GM23338 (cell line): ENCODE measurements at regions not wholly inside any gene's neighbourhood (a gene's known extent, or its start where the extent isn't known, plus 50 kb on each side); places are given as distances from the start of the nearest gene placed in this dataset.

Experiments
- ATAC-seq: fragments of 200-7000 bp; cut with Tn5 transposase; 3 replicates; pipeline ENCODE4 v1.9.1; 2020
- DNase-seq: peaks from one replicate; pipeline ENCODE4 v3.0.0-alpha.2; 2015; ENCODE audit warnings: low spot score
- H2AFZ ChIP-seq: fragments of 200-600 bp; sonication (generic); 2 replicates; pipeline ENCODE4 v1.8.0; 2016; ENCODE audit warnings: antibody characterized with exemption, mild to moderate bottlenecking, moderate library complexity
- H3F3A ChIP-seq: fragments of 200-600 bp; sonication (generic); replicated peaks from 2 replicates; pipeline ENCODE4 v1.8.0; 2017; ENCODE audit warnings: antibody characterized with exemption, mixed run types, low read depth
- H3K27ac ChIP-seq: fragments of 200-600 bp; sonication (generic); 2 replicates; pipeline ENCODE4 v1.6.1; 2016; ENCODE audit warnings: low read depth
- H3K27me3 ChIP-seq: fragments of 200-600 bp; sonication (generic); 2 replicates; pipeline ENCODE4 v1.8.0; 2016; ENCODE audit warnings: mild to moderate bottlenecking, mixed run types, moderate library complexity; ENCODE audit not compliant: insufficient read depth
- H3K36me3 ChIP-seq: fragments of 200-600 bp; sonication (generic); 2 replicates; pipeline ENCODE4 v1.8.0; 2016; ENCODE audit warnings: mild to moderate bottlenecking; ENCODE audit not compliant: insufficient read depth
- H3K4me1 ChIP-seq: fragments of 200-600 bp; sonication (generic); 2 replicates; pipeline ENCODE4 v1.8.0; 2016; ENCODE audit warnings: mild to moderate bottlenecking, moderate library complexity; ENCODE audit not compliant: insufficient read depth
- H3K4me2 ChIP-seq: fragments of 200-600 bp; sonication (generic); 2 replicates; pipeline ENCODE4 v1.7.1; 2017; ENCODE audit warnings: mixed run types
- H3K4me3 ChIP-seq: fragments of 200-600 bp; sonication (generic); 2 replicates; pipeline ENCODE4 v1.6.1; 2016; ENCODE audit warnings: mixed run types
- H3K79me2 ChIP-seq: fragments of 200-600 bp; sonication (generic); replicated peaks from 2 replicates; pipeline ENCODE4 v1.8.0; 2017; ENCODE audit warnings: mild to moderate bottlenecking; ENCODE audit not compliant: insufficient read depth
- H3K9me2 ChIP-seq: fragments of 200-600 bp; sonication (generic); 2 replicates; pipeline ENCODE4 v1.8.0; 2017; ENCODE audit not compliant: insufficient read depth
- H4K20me1 ChIP-seq: fragments of 200-600 bp; sonication (generic); replicated peaks from 2 replicates; pipeline ENCODE4 v1.8.0; 2017; ENCODE audit warnings: mild to moderate bottlenecking; ENCODE audit not compliant: insufficient read depth
- H3K27ac Mint-ChIP-seq: 2 replicates; pipeline ENCODE4 v1.8.0; 2020; ENCODE audit warnings: inconsistent platforms, mild to moderate bottlenecking, moderate library complexity, mixed read lengths
- H3K27me3 Mint-ChIP-seq: 3 replicates; pipeline ENCODE4 v1.8.0; 2022; ENCODE audit warnings: low read depth, mild to moderate bottlenecking, moderate library complexity, mixed read lengths, inconsistent platforms; ENCODE audit not compliant: insufficient read depth, poor library complexity
- H3K36me3 Mint-ChIP-seq: 3 replicates; pipeline ENCODE4 v1.8.0; 2021; ENCODE audit warnings: low read depth, mild to moderate bottlenecking, inconsistent platforms, moderate library complexity, mixed read lengths
- H3K4me1 Mint-ChIP-seq: 3 replicates; pipeline ENCODE4 v1.8.0; 2020; ENCODE audit warnings: mild to moderate bottlenecking, inconsistent platforms, mixed read lengths
- H3K4me3 Mint-ChIP-seq: 3 replicates; pipeline ENCODE4 v1.8.0; 2021; ENCODE audit warnings: moderate library complexity, mild to moderate bottlenecking, inconsistent platforms, mixed read lengths
- H3K9me3 Mint-ChIP-seq: 3 replicates; pipeline ENCODE4 v1.8.0; 2020; ENCODE audit warnings: moderate library complexity, mild to moderate bottlenecking, inconsistent platforms, mixed read lengths
- CREB1 ChIP-seq: fragments of 250-450 bp; sonication (Bioruptor Pico); IDR thresholded peaks from 2 replicates; pipeline ENCODE4 v1.5.0; 2020; ENCODE audit warnings: low read depth, mild to moderate bottlenecking, moderate library complexity
- ETS1 ChIP-seq: IDR thresholded peaks from 2 replicates; pipeline ENCODE4 v1.6.1; 2016; ENCODE audit warnings: antibody characterized with exemption
- EZH2 ChIP-seq: fragments of 200-600 bp; sonication (generic); IDR thresholded peaks from one replicate; pipeline ENCODE4 v1.8.0; 2017; ENCODE audit warnings: antibody characterized with exemption, mild to moderate bottlenecking, low read depth; ENCODE audit not compliant: unreplicated experiment
- EZH2phosphoT487 ChIP-seq: fragments of 200-600 bp; sonication (generic); IDR thresholded peaks from one replicate; pipeline ENCODE4 v1.8.1; 2018; ENCODE audit warnings: antibody characterized with exemption; ENCODE audit not compliant: unreplicated experiment
- JUNB ChIP-seq: IDR thresholded peaks from one replicate; pipeline ENCODE4 v1.6.1; 2016; ENCODE audit warnings: antibody characterized with exemption; ENCODE audit not compliant: unreplicated experiment
- NANOG ChIP-seq: IDR thresholded peaks from 2 replicates; pipeline ENCODE4 v1.6.1; 2016; ENCODE audit warnings: antibody characterized with exemption, borderline replicate concordance
- POLR2AphosphoS5 ChIP-seq: IDR thresholded peaks from 2 replicates; pipeline ENCODE4 v1.6.1; 2016; ENCODE audit warnings: antibody characterized with exemption, low read depth
- REST ChIP-seq: IDR thresholded peaks from one replicate; pipeline ENCODE4 v1.6.1; 2018; ENCODE audit warnings: antibody characterized with exemption; ENCODE audit not compliant: unreplicated experiment
- STAT1 ChIP-seq: IDR thresholded peaks from one replicate; pipeline ENCODE4 v1.6.1; 2016; ENCODE audit warnings: antibody characterized with exemption; ENCODE audit not compliant: unreplicated experiment
- ZNF114 ChIP-seq: fragments of 250-450 bp; sonication (Bioruptor Pico); IDR thresholded peaks from 2 replicates; pipeline ENCODE4 v1.5.0; 2020; ENCODE audit warnings: mild to moderate bottlenecking, moderate library complexity
- ZNF331 ChIP-seq: fragments of 250-450 bp; sonication (Bioruptor Pico); IDR thresholded peaks from 2 replicates; pipeline ENCODE4 v1.5.0; 2020; ENCODE audit warnings: low read depth, mild to moderate bottlenecking, moderate library complexity
- TF ChIP-seq, protein P1 (sequence below), 2 experiments: fragments of 200-600 bp in 1 of 2; sonication (generic) in 1 of 2; conservative IDR thresholded peaks; 2 replicates each; pipeline versions ENCODE4 v1.5.1 to v1.6.1; 2016 to 2017; ENCODE audit warnings: antibody characterized with exemption in 2 of 2, low read depth in 2 of 2, mild to moderate bottlenecking in 2 of 2, moderate library complexity in 1 of 2
- TF ChIP-seq, protein P2 (sequence below): fragments of 250-450 bp; sonication (Bioruptor Pico); IDR thresholded peaks from 2 replicates; pipeline ENCODE4 v1.5.0; 2020; ENCODE audit warnings: mild to moderate bottlenecking, moderate library complexity

DNA sequence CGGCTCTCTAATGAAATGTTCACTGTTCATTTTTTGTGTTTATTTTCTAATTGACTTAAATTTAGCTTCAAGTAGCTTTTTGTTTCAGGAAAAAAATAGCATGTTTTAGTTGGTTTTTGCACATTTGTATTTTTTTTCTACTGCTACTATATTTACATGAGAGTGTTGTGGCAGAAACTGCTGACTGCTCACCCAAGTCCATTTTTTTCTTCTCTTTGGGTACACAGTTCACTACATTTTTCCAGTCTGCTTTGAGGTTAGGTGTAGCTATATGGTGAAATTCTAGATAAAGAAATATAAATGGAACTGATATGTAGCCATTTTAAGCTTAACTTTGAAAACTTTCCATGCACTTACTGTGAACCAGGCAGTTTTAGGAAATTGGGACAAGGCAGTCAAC, 216.7 kb upstream of the C11orf87 start:
- DNase-seq (no peak), ATAC-seq (no peak)
- H3K27me3 ChIP-seq, result no peaks in the 10 kb centered on the region
- H3K4me3 Mint-ChIP-seq, result no peak overlapping the region
- no peak overlapping the region for H3K4me2 ChIP-seq
- TF ChIP-seq CREB1 (CRISPR knock-in tag) (no peak), NANOG (no peak), POLR2AphosphoS5 (no peak), JUNB (no peak), ETS1 (no peak), REST (no peak), EZH2 (no peak), ZNF114 (CRISPR knock-in tag) (no peak), ZNF331 (CRISPR knock-in tag) (no peak), EZH2phosphoT487 (no peak), STAT1 (no peak)
- TF ChIP-seq, protein P1, sequence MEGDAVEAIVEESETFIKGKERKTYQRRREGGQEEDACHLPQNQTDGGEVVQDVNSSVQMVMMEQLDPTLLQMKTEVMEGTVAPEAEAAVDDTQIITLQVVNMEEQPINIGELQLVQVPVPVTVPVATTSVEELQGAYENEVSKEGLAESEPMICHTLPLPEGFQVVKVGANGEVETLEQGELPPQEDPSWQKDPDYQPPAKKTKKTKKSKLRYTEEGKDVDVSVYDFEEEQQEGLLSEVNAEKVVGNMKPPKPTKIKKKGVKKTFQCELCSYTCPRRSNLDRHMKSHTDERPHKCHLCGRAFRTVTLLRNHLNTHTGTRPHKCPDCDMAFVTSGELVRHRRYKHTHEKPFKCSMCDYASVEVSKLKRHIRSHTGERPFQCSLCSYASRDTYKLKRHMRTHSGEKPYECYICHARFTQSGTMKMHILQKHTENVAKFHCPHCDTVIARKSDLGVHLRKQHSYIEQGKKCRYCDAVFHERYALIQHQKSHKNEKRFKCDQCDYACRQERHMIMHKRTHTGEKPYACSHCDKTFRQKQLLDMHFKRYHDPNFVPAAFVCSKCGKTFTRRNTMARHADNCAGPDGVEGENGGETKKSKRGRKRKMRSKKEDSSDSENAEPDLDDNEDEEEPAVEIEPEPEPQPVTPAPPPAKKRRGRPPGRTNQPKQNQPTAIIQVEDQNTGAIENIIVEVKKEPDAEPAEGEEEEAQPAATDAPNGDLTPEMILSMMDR (conservative IDR thresholded peaks at IDR 0.05; ENCODE audit: low read depth in 2 of 2), result no peak
- TF ChIP-seq, protein P2, sequence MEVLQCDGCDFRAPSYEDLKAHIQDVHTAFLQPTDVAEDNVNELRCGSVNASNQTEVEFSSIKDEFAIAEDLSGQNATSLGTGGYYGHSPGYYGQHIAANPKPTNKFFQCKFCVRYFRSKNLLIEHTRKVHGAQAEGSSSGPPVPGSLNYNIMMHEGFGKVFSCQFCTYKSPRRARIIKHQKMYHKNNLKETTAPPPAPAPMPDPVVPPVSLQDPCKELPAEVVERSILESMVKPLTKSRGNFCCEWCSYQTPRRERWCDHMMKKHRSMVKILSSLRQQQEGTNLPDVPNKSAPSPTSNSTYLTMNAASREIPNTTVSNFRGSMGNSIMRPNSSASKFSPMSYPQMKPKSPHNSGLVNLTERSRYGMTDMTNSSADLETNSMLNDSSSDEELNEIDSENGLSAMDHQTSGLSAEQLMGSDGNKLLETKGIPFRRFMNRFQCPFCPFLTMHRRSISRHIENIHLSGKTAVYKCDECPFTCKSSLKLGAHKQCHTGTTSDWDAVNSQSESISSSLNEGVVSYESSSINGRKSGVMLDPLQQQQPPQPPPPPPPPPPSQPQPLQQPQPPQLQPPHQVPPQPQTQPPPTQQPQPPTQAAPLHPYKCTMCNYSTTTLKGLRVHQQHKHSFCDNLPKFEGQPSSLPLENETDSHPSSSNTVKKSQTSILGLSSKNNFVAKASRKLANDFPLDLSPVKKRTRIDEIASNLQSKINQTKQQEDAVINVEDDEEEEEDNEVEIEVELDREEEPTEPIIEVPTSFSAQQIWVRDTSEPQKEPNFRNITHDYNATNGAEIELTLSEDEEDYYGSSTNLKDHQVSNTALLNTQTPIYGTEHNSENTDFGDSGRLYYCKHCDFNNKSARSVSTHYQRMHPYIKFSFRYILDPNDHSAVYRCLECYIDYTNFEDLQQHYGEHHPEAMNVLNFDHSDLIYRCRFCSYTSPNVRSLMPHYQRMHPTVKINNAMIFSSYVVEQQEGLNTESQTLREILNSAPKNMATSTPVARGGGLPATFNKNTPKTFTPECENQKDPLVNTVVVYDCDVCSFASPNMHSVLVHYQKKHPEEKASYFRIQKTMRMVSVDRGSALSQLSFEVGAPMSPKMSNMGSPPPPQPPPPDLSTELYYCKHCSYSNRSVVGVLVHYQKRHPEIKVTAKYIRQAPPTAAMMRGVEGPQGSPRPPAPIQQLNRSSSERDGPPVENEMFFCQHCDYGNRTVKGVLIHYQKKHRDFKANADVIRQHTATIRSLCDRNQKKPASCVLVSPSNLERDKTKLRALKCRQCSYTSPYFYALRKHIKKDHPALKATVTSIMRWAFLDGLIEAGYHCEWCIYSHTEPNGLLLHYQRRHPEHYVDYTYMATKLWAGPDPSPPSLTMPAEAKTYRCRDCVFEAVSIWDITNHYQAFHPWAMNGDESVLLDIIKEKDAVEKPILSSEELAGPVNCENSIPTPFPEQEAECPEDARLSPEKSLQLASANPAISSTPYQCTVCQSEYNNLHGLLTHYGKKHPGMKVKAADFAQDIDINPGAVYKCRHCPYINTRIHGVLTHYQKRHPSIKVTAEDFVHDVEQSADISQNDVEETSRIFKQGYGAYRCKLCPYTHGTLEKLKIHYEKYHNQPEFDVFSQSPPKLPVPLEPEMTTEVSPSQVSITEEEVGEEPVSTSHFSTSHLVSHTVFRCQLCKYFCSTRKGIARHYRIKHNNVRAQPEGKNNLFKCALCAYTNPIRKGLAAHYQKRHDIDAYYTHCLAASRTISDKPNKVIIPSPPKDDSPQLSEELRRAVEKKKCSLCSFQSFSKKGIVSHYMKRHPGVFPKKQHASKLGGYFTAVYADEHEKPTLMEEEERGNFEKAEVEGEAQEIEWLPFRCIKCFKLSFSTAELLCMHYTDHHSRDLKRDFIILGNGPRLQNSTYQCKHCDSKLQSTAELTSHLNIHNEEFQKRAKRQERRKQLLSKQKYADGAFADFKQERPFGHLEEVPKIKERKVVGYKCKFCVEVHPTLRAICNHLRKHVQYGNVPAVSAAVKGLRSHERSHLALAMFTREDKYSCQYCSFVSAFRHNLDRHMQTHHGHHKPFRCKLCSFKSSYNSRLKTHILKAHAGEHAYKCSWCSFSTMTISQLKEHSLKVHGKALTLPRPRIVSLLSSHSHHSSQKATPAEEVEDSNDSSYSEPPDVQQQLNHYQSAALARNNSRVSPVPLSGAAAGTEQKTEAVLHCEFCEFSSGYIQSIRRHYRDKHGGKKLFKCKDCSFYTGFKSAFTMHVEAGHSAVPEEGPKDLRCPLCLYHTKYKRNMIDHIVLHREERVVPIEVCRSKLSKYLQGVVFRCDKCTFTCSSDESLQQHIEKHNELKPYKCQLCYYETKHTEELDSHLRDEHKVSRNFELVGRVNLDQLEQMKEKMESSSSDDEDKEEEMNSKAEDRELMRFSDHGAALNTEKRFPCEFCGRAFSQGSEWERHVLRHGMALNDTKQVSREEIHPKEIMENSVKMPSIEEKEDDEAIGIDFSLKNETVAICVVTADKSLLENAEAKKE (CRISPR knock-in tag), result no peak
- H3K36me3 Mint-ChIP-seq, result peaks cover 6% of the 10 kb centered on the region; the same call in 2 of the 3 replicates
- H3F3A ChIP-seq, result no peaks in the 10 kb centered on the region
- H3K79me2 ChIP-seq, result no peaks in the 10 kb centered on the region
- H3K36me3 ChIP-seq, result no peaks in the 10 kb centered on the region
- H3K9me2 ChIP-seq, result no peaks in the 10 kb centered on the region; the same call in 1 of the 2 replicates
- H3K27ac ChIP-seq, result no peak overlapping the region
- H4K20me1 ChIP-seq, result no peaks in the 10 kb centered on the region
- H3K4me1 ChIP-seq, result no peaks in the 10 kb centered on the region
- H3K27me3 Mint-ChIP-seq, result no peaks in the 10 kb centered on the region
- peaks cover 13% of the 10 kb centered on the region for H3K9me3 Mint-ChIP-seq
- no peak overlapping the region for H3K27ac Mint-ChIP-seq
- no peak overlapping the region for H3K4me3 ChIP-seq
- no peaks in the 10 kb centered on the region for H3K4me1 Mint-ChIP-seq
- no peak overlapping the region for H2AFZ ChIP-seq
